Right renal pelvis (tissue), 4 donors: ENCODE measurements at regions not wholly inside any gene's neighbourhood (a gene's known extent, or its start where the extent isn't known, plus 50 kb on each side); places are given as distances from the start of the nearest gene placed in this dataset.

ENCODE experiments used
- DNase-seq, 4 donors: peaks; one replicate each; pipeline ENCODE4 v3.0.0-alpha.2; 2013; ENCODE audit warnings: low read depth in 4 of 4, low spot score in 3 of 4, missing footprints in 1 of 4

DNA sequence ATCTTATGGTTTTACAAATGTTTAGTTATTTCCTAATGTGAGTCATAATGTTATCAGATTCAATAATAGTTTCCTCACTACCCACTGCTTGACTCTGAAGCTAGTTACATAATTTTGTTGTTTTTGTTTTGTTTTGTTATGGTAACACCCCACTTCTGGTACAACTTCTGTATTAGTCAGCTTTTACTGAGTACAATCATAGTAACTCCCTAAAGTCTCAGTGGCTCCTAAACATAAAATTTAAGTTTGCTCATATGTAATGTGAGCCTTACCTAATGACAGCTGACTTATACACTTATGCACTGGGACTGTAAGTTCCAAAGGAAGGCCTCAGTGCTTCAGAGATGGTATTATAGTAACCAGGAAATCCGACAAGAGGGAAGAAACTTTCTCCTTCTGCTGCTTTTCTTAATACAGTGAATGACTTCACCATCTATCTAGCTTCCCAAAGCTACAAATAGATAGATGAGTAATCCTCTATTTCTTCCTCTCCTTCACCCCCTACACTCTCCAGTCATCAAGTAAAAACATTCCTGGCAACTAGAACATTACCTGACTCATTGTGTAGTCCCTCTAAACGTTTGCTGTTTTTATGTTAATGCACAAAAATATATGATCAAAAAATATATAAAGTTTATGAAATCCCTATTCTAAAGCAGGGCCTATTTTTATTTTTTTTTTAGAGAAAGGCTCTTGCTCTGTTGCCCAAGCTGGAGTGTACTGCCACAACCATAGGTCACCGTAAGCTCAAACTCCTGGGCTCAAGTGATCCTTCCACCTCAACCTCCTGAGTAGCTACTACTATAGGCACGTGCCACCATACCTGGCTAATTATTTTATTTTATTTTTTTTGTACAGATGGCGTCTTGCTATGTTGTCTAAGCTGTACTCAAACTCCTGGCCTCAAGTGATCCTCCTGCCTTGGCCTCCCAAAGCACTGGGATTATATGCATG, 563.0 kb downstream of the SOX6 start:
- no peak for DNase-seq

GRCh38 chr11:15794361-15795150, 561.8 kb downstream of the SOX6 start:
- no peak for DNase-seq

GRCh38 chr11:15795378-15795777, 561.0 kb downstream of the SOX6 start:
- no peak for DNase-seq

- DNase-seq: no peak
These were observed 556.1 kb downstream of the SOX6 start for GRCh38 chr11:15800111-15800800.

- DNase-seq: no peak
These were observed 555.2 kb downstream of the SOX6 start for GRCh38 chr11:15801126-15801525.

- DNase-seq: no peak
These were observed 554.7 kb downstream of the SOX6 start for GRCh38 chr11:15801616-15802015.

GRCh38 chr11:15805726-15806125, 550.6 kb downstream of the SOX6 start:
- DNase-seq: no peak

- DNase-seq: no peak
These were observed 550.1 kb downstream of the SOX6 start for GRCh38 chr11:15806217-15806616.

DNA sequence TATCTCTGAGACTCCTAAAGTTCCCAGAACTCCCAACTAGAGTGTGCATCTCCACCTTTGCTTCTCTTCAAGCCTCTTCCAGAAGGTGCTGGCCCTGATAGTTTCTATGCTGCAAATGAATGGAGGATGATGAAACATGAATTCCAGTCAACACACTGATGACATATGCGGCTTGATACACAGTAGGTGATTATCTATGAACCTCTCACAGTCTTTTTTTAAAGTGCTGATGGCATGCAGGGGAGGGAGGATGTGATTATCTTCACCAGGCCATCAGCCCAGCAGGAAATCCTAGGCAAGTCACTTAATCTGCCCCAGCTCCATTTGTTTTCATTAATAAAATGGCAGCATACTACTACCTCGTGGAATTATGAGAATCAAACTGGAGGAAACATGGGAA, 548.5 kb downstream of the SOX6 start:
- no peak for DNase-seq

DNA sequence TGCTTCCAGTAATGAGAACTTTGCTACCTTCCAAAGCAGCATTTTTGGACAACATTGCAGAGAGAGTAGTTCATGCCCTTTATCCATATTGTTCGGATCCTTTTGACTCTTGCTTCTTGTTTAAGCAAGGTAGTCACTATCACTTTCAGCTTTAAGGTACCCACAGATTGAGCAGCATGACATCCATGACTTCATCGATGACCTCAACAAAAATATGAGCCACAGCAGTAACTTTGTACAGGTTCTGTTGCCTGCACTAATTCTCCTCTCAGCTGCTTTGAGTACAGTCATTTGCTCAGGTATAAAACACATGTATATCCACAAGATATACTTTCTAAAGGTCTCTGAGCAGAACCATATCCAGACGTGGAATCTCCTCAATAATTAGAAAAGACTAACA, 546.3 kb downstream of the SOX6 start:
- DNase-seq: no peak

DNA sequence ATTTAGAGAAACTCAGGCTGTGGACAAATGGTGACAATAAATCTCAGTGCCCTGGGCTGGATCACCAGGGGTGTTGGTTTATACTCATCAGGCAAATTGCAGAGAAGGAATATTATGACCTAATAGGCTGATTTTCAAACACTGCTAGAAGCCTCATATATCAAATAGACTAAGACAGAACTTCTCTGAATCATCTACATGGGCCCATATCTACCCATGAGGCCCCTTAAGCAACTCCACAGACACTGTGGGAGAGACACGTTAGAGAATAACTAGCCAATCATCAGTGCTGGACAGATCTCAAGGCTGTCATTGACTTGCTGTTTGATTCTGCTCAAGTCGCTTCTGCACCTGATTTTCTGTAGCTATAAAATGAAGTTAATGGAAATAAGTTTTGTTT, 545.8 kb downstream of the SOX6 start:
- DNase-seq: no peak

DNA sequence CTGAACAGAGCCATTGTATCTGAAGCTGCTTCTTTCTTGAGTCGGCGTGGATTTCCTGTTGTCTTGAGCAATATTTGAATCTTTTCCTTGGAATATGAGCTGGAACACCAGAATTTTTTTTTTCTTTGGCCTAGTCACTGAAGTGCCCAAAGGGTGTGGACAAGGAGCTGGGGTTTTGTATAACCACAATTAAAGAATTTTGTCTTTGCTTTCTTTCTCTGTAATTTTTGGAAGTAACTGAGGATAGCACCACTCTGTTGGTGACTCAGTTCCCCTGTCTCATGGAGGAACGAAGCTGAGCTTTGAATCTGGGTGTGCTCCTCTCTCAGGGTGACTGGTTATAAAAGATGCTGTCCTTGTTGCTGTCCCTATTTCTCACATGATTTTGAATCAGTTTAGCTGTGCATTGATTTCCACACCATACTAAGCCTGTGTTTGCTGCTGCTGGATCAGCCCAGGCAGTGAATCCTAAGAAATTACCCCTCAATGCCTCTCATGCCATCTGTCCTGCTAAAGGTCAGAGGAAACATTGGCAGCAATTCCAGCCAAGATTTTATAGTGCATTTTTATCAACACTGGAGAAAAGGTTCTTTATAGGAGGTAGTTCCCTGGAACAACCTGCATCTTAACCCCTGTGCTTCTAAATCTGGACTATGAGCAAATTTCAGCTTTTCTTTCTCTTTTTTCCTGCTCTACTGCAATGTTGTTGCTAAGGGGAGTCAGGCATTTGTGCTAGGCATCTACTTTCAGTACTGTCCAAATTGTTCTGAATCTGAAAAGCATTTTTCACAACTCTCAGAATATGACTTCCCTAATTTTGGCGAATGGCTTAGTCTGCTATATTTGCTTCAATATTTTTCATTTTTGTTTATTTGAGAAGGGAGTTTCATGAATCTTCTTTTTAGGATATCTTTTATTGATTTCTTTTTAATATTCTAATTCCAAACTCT, 540.8 kb downstream of the SOX6 start:
- DNase-seq: no peak

DNA sequence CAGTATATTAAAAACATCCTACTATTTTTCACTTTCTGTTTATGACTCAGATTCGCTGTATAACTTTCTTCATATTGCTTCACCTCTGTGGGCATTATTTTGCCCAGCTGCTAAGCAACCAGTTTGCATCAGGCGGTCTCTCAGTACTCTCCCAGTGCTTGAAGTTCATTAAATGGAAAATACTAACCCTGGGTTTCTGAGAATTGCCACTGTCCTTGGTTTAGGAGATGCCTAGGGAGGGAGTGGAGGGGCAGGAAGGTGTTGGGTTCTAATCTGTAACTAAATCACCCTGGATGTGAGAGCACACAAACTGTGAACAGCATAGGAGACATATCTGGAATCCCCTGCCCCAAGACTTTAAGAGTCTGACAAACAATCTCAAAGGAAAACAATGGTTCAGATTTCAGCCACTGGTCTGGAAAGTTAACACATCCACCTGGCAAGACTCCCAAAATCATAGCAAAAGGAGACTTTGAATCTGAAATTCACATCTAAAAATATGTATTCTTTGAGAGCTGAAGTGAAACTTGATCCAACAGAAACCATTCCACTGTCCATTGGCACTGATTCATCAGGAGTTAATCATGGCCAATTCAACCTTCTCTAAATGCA, 540.0 kb downstream of the SOX6 start:
- no peak for DNase-seq

GRCh38 chr11:15817001-15817400, 539.3 kb downstream of the SOX6 start:
- no peak for DNase-seq

DNA sequence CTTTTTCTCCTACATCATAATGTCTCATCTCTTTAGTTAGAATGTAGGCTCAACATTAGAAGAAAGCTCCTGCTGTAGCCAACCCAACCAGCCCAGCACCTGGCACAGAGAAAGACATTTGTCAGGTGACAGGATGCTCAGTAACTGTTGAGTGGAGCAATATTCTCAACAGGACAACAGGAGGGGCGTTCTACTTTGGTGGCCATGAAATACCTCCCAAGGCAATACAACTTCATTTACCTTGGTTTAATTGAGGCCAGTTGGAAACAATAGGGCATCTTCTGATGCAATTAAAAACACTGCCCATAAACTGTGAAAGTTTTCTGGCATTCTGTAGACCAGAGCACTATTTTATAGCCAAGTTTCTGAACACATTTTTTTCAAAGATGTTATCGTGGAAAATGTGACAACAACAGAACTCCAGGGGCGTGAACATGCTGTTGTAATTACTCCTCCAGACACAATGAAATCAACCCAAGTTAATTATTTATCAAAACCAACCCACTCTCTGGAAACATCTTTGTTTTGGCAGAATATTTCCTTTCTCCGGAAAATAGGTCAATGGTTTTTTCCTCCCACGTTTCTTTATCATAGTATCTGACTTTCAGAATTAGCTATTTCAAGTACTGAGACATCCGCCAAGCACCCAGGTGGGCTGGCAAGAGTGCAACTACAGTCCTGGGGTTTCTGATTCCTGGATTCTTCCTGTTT, 538.1 kb downstream of the SOX6 start:
- DNase-seq: no peak

DNA sequence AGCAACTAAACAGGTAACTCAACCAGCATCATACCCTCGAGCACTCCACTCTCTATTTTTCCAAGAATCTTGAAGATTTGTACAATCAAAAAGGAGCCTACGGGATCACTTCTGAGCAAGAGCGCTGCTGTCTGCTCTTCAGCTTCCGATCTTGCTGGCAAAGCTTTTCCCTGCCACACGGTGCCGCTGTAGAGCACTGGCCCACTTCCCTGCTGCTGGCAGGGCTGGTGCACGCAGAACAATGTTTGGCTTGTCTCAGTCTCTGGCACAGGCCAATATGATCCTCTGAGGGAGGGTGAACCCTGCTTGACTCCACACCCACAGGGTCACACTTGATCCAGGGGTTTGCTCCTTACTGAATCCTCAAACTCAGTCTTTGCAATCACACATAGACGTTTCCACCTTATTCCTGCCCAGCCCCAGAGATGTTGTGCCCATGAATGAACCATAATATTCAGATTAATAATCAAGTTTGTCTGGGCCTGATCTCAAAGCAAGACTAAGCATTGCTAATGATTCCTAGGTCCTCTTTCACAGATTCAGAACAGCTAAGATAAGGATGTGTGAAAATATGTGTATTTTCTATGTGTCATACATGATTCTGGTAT, 536.6 kb downstream of the SOX6 start:
- no peak for DNase-seq

DNA sequence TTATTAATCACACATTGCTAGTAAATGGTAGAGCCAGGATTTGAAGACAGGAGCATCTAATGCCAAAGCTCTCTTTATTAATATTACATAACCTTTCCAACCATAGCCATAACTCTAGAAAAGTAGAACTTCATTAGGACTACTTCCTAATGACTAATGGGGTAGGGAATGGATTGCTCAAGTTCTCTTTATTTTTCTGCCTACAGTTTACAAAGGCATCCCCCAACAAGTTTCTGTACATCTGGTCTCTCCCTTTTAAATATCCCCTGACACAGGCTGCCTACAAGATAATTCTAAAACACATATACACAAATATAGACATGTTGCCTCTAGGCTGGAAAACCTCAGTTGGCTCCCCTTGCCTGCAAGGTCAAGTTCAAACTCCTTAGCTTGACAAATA, 534.9 kb downstream of the SOX6 start:
- no peak for DNase-seq

DNA sequence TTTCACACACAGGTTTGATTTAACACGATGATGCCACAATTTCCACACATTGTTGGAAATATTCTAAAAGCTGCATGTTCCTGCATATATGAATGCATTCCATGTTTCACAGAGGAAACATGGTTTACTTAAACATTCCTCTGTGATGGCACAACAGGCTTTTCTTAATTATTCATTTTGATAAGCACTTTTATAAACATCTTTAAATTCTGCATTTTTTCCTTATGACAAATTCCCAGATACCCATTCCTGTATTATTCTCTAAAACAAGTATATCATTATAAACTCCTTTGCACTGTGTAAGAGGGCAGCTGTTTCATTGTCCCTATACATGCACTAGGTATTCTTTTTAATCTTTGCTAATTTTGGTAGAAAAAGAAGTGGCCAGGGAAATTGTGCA, 532.3 kb downstream of the SOX6 start:
- DNase-seq: no peak
